HUDEP-2 (cell line): ENCODE measurements at regions not wholly inside any gene's neighbourhood (a gene's known extent, or its start where the extent isn't known, plus 50 kb on each side); places are given as distances from the start of the nearest gene placed in this dataset.
"Not testable (repeated sequence)": the region's sequence is repeated elsewhere in the genome, so short reads cannot be mapped to it uniquely, and the experiment has no call there.

Experiments used
- DNase-seq, 76 experiments: peaks; one replicate each; lab custom pipeline; 2025; ENCODE audit not compliant: unreplicated experiment in 76 of 76; lab: John Stamatoyannopoulos, UW

DNA sequence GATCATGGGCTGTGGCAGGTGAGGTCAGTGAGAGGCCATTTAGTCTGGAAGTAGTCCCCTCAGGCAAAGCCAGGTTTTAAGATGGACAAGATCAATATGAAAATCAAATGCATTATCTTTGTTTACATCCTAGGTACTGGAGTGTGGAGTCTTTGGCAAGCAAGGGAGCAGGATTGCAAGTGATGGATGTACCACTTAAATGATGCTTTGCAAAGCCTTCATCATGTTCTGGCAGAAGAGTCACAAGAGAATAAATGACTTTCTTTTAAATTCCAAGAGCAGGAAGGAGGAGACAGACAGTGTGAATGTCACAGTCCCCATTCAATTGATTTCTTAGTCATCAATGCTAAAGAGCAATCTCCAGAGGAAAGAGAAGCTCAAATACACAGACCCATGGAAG is 908.3 kb downstream of the FAM181B start:
- DNase-seq, result no peak

DNA sequence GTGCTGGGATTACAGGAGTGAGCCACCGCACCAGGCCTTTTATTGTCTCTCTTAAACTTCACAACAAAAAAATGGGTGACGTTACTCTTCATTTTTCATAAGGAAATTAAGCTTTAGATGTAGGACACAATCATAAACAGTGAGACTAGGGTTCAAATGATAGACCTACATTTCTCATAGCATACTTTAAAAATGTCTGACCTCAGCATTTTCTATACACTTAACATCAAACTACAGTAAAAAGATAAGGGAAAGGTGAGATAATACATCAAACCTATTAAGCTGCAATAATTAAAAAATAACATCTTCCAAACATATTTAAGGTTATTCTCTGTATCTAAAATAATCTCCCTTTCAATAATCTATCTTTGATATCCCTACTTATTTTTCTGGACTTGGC is 914.2 kb downstream of the FAM181B start:
- DNase-seq, result no peak

DNA sequence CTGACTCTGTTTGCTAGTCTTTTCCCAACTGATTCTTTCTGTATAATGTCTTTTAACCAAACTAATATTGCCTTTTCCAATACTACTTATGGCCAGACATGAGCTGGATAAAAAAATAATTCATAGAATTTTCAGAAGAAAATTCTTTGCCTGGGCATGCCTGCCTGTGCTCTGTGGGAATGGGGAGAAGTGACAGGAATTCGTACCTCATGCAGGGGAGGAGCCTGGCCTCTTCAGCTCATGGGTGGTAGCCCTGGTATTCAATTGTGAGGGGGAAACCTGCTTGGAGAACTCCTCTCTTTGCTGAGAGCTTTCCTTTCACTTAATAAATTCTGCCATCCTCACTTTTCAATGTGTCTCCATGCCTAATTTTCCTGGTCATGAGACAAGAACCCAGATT is 928.8 kb downstream of the FAM181B start:
- DNase-seq, result no peak

DNA sequence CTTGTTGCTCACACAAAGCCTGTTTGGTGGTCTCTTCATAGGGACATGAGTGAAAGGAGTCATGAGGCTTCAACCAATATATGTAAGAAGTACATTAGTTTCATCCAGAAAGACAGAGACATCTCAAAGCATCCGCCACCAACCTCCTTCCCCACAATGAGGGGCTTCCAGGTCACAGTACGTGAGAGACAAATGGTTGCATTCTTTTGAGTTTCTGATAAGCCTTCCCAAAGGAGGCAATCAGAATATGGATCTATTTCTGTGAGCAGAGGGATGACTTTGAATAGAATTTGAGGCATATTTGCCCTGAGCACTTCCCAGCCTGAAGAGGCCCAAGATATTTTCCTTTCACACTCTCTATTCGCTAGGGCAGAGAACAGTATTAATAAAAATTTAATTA is 931.1 kb downstream of the FAM181B start:
- DNase-seq, result no peak

DNA sequence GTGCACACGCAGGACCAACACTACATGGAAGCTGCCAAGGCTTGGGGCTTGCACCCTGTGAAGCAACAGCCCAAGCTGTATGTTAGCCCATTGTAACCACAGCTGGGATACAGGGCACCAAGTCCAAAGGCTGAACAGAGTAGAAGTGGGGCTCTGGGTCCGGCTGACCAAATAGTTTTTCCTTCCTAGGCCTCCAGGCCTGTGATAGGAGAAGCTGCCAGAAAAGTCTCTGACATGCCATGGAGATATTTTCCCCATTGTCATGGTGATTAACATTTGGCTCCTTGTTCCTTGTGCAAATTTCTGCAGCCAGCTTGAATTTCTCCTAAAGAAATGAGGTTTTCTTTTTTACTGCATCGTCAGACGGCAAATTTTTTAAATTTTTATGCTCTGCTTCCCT is 941.2 kb downstream of the FAM181B start:
- no peak for DNase-seq

DNA sequence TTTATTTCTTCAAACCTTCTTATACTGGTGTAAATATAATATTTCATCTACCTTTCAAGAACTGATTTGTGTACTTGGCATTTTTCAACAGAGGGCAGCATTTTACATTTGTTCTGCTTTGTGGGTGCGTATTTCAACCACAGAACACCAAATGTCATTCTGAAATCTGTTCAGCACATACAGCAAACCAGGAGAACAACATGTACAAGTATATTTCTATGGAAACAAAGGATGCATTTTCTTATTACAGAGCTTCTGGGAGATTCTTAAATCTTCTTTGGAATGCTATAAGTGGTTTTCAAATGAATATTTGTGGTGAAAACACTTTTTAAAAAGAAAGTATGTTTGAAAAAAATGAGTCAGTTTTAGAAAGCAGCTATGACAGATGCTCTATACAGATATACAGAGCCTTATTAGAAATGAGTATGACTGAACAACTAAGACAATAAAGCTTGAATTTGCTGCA is 946.0 kb downstream of the FAM181B start:
- no peak for DNase-seq

DNA sequence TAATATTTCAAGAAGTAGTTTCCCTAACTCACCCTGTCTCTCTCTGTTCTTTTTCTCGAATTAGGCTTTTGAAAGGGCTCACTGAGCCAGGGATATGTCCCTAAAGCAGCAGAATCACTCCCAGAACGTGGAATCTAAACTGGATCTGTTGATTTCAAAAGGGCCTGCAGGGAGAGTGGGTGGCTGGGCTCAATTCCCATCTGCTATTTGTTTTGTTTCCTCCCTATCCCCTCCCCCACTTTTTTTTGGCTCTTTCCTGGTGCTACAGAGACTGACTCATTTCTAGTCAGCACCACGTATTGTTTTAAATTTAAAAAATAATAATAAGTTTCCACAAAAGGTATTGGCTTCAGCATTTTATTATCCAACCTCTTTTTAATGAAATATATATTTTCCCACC is 961.5 kb downstream of the FAM181B start:
- no peak for DNase-seq

DNA sequence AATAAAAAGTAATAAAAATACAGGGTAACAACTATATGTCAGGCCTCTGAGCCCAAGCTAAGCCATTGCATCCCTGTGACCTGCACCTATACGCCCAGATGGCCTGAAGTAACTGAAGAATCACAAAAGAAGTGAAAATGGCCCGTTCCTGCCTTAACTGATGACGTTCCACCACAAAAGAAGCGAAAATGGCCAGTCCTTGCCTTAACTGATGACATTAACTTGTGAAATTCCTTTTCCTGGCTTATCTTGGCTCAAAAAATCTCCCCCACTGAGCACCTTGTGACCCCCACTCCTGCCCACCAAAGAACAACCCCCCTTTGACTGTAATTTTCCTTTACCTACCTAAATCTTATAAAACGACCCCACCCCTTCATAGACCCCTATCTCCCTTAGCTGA is 963.8 kb downstream of the FAM181B start:
- DNase-seq, result not testable (repeated sequence)

DNA sequence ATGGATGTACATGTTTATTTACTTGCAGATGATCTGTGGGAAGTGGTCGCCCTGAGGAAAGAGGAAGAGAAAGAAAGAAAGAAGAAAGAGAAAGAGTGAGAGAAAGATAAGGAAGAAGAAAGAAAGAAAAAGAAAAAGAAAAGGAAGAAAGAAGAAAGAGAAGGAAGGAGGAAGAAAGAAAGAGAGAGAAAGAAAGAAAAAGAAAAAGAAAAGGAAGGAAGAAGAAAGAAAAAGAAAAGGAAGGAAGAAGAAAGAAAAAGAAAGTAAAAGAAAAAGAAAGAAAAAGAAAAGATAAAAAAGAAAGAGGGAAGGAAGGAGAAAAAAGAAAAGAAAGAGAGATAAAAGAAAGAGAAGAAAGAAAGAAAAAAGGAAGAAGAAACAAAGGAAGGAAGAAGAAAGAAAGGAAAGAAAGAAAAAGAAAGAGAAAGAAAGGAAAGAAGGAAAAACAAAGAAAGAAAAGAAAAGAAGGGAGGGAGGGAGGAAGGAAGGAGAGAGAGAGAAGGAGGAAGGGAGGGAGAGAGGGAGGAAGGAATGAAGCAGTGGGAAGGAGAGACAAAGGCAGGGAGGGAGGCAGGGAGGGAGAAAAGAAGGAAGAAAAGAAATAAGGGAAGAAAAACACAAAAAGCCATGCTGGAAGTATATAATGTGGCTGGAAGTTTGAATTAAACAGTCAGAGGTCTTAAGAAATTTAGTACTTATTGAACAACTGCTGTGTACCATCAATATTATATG is 976.6 kb downstream of the FAM181B start:
- no peak for DNase-seq

DNA sequence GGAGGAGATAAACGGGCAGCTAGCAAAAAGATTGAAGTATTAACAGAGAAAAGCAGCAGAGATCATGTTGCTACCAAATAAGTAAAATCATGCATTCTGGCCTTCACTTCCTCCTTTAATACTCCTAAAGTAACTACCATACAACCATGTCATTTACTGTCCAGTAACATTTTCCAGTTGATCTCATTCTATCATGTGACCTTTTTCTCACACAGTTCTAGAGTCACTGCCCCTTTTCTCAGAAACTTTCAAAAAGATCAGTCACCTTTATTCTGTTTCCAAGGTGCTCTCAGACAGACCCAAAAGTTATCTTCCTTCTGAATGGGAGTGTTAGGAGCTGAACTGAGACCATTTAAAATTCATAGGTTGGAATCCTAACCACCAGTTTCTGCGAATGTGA is 984.4 kb downstream of the FAM181B start:
- no peak for DNase-seq

DNA sequence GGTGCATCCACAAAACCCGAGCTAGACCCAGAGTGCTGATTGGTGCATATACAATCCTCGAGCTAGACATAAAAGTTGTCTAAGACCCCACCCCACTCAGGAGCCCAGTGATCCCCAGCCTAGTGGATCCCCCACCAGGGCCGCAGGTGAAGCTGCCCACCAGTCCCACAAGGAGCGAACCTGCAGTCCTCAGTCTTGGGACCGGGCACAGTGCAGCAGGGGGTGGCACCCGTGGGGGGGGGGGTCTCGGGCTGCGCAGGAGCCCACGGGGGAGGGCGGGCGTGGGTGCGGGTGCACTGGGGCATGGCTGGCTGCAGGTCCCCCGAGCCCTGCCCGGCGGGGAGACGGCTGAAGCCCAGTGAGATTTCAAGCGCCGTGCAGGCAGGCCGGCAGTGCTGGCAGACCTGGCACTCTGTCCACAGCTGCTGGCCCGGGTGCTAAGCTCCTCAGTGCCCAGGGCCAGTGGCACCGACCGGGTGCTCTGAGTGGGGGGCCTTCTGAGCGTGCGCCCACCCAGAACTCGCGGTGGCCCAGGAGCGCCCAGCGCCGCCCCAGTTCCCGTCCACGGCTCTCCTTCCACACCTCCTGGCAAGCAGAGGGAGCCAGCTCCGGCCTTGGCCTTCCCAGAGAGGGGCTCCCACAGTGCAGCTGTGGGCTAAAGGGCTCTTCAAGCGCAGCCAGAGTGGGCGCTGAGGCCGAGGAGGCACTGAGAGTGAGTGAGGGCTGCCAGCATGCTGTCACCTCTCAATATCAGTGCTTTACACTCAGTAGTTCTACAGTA is 989.1 kb downstream of the FAM181B start:
- DNase-seq, result no peak

DNA sequence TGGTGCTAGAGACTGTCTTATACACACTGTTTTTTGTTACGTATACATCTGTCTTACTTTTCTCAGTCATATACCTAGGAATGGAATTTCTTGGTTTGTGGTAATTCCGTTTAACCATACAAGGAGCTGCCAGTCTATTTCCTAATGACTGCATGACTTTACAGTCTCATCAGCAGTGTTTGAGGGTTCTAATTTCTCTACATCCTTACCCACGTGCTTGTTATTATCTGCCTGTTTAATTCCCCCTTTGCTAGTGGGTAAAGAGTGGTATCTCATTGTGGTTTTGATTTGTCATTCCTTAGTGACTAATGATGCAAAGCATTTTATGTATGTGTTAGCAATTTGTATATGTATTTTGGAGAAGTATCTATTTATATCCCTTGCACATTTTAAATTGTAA is 1008.0 kb downstream of the FAM181B start:
- DNase-seq, result no peak

DNA sequence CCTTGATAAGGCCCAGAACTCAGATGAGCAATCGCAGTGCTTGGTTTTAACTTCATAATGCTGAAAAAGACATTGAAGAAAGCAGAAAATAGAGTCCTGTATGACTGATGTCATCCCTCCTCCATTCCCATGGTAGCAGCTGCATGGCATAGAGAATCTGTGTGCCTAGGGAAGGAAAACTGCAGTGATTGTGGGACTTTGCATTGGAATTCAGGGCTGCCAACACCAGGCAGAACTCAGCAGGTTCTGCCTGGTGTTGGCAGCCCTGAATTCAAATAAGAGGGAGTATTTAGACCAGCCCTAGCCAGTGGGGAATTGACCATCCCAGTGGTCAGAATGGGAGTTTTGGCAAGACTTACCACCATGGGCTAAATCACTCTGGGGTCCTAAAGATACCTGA is 1016.0 kb downstream of the FAM181B start:
- DNase-seq, result no peak

DNA sequence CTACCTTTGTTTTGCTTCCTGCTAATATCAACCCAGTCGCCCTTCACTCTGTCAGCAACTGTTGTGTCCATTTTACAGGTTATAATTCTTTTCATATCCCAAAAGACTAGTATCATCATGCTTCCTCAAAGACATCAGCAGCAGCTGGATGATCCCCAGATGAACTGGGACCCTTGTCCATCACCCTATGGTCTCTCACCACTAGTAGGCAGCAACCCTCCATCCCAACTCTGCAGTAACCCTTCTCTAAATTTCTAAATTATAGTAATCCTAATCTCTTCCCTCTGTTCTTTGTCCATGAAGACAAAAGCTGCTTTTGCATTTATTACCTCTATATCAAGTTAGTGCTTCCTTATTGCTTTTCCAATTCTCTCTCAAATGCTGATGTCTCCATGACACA is 1025.8 kb downstream of the FAM181B start:
- no peak for DNase-seq

DNA sequence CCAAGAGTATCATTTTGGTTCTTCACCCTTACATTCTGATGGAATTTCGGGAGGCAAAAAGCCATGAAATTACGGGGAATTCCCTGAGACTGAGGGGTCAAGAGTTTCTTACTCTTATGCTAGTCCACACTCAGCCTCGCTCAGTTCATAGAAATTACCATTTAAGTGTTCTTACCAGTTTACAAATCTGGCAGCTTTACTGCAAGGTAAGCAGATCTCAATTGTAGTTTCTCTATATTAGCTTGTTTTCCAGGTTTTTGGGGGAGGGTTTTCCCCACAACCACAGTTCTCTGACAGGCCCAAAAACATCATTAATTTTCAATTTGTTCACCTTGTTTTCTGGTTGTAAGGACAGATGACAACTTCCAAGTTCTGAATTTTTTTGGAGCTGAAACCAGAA is 1028.4 kb downstream of the FAM181B start:
- no peak for DNase-seq

DNA sequence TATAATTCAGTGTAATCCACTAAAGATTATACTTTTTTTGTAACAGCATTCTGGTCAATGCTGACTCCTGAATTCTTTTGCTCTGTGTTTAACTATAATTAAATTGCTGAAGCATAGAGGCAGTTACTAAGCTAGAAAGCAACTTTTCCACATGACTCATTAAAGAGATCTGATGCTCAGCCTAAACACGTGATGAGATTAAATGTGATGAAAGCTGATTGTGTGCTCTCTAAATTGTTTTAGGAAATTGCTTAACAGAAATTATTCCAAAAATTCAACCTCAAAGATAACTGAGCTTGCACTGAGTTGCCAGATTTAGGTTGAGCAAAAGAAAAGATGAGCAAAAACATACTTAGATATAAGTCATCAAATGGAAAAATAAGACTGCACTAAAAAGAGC is 1033.6 kb downstream of the FAM181B start:
- no peak for DNase-seq

DNA sequence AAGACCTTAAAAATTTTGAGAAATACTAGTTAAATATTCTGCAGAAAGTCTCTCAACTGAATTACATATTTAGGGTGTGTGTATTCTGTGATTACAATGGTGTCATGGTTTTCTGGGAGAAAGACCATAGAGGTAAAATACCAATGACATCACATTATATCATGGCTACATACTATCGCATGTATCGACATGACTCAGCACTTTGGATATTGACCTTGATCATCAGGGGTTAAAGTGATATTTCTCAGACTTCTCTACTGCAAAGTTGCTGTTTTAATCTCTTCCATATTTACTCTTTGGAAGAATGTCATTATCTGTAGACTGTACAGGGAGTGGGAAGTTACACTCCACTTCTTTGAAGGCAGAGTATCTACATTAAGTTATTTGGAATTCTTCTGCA is 1046.6 kb downstream of the FAM181B start:
- no peak for DNase-seq

DNA sequence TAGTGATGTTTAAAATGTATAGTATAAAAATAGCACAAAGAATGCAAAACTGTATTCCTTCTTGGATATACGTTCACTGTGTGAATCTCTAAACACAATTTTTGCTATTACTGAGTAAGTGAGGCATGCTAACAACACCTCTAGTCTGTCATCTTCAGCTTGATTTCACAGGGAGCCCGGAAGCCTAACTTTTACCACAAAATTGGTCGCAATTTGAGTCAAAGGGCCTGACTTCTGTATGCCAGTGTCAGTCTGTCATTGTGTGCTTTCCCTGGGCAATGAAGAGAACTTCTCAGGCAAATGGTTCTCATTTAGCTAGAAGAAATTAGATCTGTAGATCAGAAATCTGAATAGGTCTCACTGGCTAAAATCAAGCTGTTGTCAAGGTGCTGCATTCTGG is 1059.5 kb downstream of the FAM181B start:
- no peak for DNase-seq

DNA sequence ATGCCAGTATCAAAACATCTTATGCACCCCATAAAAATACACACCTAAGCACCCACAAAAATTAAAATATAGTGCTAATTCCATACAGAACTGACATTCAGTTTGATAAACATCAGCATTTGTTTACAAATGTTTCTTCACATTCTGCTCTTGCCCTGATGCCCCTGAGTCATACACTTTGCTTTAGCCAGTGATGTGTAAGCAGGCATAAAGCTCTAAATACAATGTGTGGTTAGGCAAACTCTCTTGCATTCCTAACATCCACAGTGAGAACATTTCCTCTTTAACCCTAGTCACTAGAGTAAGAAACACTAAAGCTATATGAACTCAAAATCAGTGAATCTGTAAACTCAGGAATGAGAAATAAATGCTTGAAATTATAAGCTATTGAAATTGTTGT is 1060.7 kb downstream of the FAM181B start:
- DNase-seq, result no peak

DNA sequence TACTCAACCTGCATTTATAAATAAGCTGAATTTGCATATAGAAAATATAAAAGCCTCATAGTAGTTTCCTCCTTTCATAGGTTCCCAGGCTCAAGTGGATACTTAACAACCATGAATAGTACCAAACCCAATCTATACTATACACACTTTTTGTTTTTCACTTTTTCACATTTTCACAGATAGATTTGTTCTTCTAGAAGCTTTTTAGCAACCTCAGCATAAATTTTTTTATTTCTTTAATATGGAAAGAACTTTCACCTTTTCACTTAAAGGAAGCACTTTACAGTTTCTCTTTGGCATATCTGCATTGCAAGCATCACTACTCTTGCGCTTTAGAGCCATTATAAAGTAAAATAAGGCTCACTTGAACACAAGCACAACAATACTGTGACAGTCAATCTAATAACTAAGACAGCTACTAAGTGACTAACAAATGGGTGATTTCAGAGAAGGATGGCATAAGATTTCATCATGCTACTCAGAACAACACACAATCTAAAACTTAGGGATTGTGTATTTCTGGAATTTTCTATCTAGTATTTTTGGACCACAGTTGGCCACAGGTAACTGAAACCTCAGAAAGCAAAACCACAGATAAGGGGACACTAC is 1063.6 kb downstream of the FAM181B start:
- no peak for DNase-seq

DNA sequence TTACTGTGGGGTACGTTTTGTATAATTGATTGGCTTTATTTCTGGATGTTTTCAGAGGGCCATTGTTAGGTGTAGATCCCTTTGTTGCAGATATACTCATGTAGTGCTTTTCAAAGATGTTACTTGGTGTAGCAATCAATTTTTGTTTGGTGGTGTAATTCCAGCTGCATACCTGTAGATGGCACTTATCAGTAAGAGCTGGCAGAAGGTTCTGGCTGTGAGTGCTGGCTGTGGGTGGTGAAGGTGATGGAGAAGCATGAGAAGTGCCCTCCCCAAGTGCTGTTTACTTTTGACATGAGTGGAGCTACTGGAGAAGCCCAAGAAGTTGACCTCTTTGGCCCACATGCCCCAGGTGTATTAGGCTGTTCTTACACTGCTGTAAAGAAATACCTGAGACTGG is 1074.9 kb downstream of the FAM181B start:
- peak in 3 of 76 experiments; percentile 0 to 14 (median 11) for DNase-seq

DNA sequence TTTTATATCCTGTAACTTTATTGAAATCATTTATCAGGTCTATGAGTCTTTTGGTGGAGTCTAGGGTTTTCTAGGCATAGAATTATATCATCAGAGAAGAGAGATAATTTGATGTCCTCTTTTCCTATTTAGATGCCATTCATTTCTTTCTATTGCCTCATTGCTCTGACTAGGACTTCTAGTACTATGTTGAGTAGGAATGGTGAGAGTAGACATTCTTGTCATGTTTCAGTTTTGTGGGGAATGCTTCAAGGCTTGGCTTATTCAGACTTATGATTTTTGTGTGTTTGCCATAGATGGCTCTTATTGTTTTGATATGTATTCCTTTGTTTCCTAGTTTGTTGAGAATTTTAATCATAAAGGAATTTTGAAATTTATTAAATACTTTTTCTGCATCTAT is 1078.3 kb downstream of the FAM181B start:
- no peak for DNase-seq
